GM12864 (cell line): ENCODE measurements at regions not wholly inside any gene's neighbourhood (a gene's known extent, or its start where the extent isn't known, plus 50 kb on each side); places are given as distances from the start of the nearest gene placed in this dataset.

Experiments
- DNase-seq: peaks from one replicate; pipeline ENCODE4 v3.0.0-alpha.2; 2011; ENCODE audit warnings: low read depth
- H3K4me3 ChIP-seq: 2 replicates; pipeline ENCODE4 v1.5.1; 2011; ENCODE audit warnings: mild to moderate bottlenecking, low read depth, low read length, control low read depth
- CTCF ChIP-seq: IDR thresholded peaks from 2 replicates; pipeline ENCODE4 v1.5.1; 2011; ENCODE audit warnings: low read depth, mild to moderate bottlenecking, moderate library complexity, low read length, control low read depth, inconsistent platforms; ENCODE audit errors: missing control alignments

GRCh38 chr4:126937342-126937741 is 695.4 kb upstream of the INTU start:
- TF ChIP-seq CTCF = no peak
- DNase-seq = no peak
- H3K4me3 ChIP-seq = no peak overlapping the region

GRCh38 chr4:126937846-126938422 is 694.8 kb upstream of the INTU start:
- H3K4me3 ChIP-seq = no peak overlapping the region
- no peak for DNase-seq
- TF ChIP-seq CTCF = no peak

GRCh38 chr4:126939401-126939800 is 693.4 kb upstream of the INTU start:
- no peak for DNase-seq
- H3K4me3 ChIP-seq = no peak overlapping the region
- no peak for TF ChIP-seq CTCF

GRCh38 chr4:126947536-126947935 is 685.2 kb upstream of the INTU start:
- TF ChIP-seq CTCF = no peak
- H3K4me3 ChIP-seq = no peak overlapping the region
- DNase-seq = no peak

GRCh38 chr4:126954537-126955291 is 678.0 kb upstream of the INTU start:
- H3K4me3 ChIP-seq = no peak overlapping the region
- no peak for DNase-seq
- TF ChIP-seq CTCF = no peak

GRCh38 chr4:126955292-126956183 is 677.2 kb upstream of the INTU start:
- no peak for DNase-seq
- no peak for TF ChIP-seq CTCF
- no peak overlapping the region for H3K4me3 ChIP-seq
